HCT116 (cell line): ENCODE measurements at regions not wholly inside any gene's neighbourhood (a gene's known extent, or its start where the extent isn't known, plus 50 kb on each side); places are given as distances from the start of the nearest gene placed in this dataset.

Experiments used
- EZH2 ChIP-seq: fragments of 200-600 bp; sonication (generic); IDR thresholded peaks from 2 replicates; pipeline ENCODE4 v1.6.1; 2017; ENCODE audit warnings: antibody characterized with exemption, mixed run types
- EZH2phosphoT487 ChIP-seq: fragments of 200-600 bp; IDR thresholded peaks from 2 replicates; pipeline ENCODE4 v1.6.1; 2018; ENCODE audit warnings: antibody characterized with exemption, borderline replicate concordance
- POLR2A ChIP-seq: IDR thresholded peaks from 2 replicates; pipeline ENCODE4 v1.7.0; 2011; ENCODE audit warnings: borderline replicate concordance; ENCODE audit not compliant: insufficient read depth, insufficient read length; ENCODE audit errors: extremely low read depth
- RAD21 ChIP-seq: IDR thresholded peaks from 2 replicates; pipeline ENCODE4 v1.6.1; 2012; ENCODE audit warnings: low read depth, mild to moderate bottlenecking
- SIN3A ChIP-seq: IDR thresholded peaks from 2 replicates; pipeline ENCODE4 v1.6.1; 2012; ENCODE audit warnings: low read depth
- SRF ChIP-seq: IDR thresholded peaks from 2 replicates; pipeline ENCODE4 v1.6.1; 2012; ENCODE audit warnings: low read depth
- TCF7L2 ChIP-seq: IDR thresholded peaks from 2 replicates; pipeline ENCODE4 v1.7.0; 2011; ENCODE audit warnings: borderline replicate concordance, inconsistent platforms; ENCODE audit not compliant: insufficient read depth, insufficient read length; ENCODE audit errors: extremely low read depth
- YY1 ChIP-seq: IDR thresholded peaks from 2 replicates; pipeline ENCODE4 v1.6.1; 2011; ENCODE audit warnings: low read length, low read depth, moderate library complexity, mild to moderate bottlenecking; ENCODE audit not compliant: insufficient replicate concordance; ENCODE audit errors: extremely low read depth
- TF ChIP-seq, protein P1 (sequence below), 3 experiments: fragments of 200-600 bp in 1 of 3; sonication (generic) in 1 of 3; IDR thresholded peaks in 2 of 3; conservative IDR thresholded peaks in 1 of 3; 2 replicates each; pipeline ENCODE4 v1.5.1; 2012 to 2017; ENCODE audit warnings: low read depth in 2 of 3, low read length in 2 of 3, antibody characterized with exemption in 1 of 3, borderline replicate concordance in 1 of 3, control low read depth in 1 of 3, mild to moderate bottlenecking in 1 of 3, mixed read lengths in 1 of 3, mixed run types in 1 of 3, moderate library complexity in 1 of 3; ENCODE audit not compliant: insufficient read depth in 1 of 3
- TF ChIP-seq, protein P2 (sequence below): IDR thresholded peaks from 2 replicates; pipeline ENCODE4 v1.6.1; 2011; ENCODE audit warnings: mild to moderate bottlenecking, low read length, moderate library complexity; ENCODE audit not compliant: insufficient replicate concordance; ENCODE audit errors: extremely low read depth
- TF ChIP-seq, protein P3 (sequence below): IDR thresholded peaks from 2 replicates; pipeline ENCODE4 v1.6.1; 2012

DNA sequence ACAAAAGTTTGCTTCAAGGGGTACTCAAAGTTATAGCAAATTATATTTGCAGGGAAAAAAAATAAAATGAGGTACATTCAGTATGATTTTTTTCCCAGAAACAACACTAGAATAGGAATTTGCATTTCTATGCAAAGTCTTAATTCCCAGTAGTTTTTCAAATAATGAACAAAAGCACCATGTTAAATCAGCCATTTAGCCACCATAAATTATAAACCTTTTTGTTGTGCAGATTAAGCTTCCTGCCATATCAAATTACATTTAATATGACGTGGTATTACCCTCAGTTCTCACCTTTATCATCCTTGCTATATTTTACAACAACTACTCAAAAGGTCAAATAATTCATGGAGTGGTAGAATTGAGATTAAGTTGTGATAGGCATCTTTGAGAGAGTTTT is 136.6 kb upstream of the FRY start:
- no peak for TF ChIP-seq POLR2A
- no peak for TF ChIP-seq EZH2
- TF ChIP-seq, protein P1, sequence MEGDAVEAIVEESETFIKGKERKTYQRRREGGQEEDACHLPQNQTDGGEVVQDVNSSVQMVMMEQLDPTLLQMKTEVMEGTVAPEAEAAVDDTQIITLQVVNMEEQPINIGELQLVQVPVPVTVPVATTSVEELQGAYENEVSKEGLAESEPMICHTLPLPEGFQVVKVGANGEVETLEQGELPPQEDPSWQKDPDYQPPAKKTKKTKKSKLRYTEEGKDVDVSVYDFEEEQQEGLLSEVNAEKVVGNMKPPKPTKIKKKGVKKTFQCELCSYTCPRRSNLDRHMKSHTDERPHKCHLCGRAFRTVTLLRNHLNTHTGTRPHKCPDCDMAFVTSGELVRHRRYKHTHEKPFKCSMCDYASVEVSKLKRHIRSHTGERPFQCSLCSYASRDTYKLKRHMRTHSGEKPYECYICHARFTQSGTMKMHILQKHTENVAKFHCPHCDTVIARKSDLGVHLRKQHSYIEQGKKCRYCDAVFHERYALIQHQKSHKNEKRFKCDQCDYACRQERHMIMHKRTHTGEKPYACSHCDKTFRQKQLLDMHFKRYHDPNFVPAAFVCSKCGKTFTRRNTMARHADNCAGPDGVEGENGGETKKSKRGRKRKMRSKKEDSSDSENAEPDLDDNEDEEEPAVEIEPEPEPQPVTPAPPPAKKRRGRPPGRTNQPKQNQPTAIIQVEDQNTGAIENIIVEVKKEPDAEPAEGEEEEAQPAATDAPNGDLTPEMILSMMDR (IDR thresholded peaks at IDR 0.05 in 2 of 3, conservative IDR thresholded peaks at IDR 0.05 in 1 of 3; ENCODE audit: borderline replicate concordance in 1 of 3, insufficient read depth in 1 of 3, low read depth in 2 of 3, low read length in 2 of 3) = no peak
- TF ChIP-seq, protein P2, sequence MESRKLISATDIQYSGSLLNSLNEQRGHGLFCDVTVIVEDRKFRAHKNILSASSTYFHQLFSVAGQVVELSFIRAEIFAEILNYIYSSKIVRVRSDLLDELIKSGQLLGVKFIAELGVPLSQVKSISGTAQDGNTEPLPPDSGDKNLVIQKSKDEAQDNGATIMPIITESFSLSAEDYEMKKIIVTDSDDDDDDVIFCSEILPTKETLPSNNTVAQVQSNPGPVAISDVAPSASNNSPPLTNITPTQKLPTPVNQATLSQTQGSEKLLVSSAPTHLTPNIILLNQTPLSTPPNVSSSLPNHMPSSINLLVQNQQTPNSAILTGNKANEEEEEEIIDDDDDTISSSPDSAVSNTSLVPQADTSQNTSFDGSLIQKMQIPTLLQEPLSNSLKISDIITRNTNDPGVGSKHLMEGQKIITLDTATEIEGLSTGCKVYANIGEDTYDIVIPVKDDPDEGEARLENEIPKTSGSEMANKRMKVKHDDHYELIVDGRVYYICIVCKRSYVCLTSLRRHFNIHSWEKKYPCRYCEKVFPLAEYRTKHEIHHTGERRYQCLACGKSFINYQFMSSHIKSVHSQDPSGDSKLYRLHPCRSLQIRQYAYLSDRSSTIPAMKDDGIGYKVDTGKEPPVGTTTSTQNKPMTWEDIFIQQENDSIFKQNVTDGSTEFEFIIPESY = no peak
- no peak for TF ChIP-seq SRF
- TF ChIP-seq EZH2phosphoT487 = no peak
- TF ChIP-seq, protein P3, sequence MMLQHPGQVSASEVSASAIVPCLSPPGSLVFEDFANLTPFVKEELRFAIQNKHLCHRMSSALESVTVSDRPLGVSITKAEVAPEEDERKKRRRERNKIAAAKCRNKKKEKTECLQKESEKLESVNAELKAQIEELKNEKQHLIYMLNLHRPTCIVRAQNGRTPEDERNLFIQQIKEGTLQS = no peak
- no peak for TF ChIP-seq SIN3A
- no peak for TF ChIP-seq RAD21
- TF ChIP-seq TCF7L2 = no peak
- no peak for TF ChIP-seq YY1
